Breast epithelium (tissue), 3 donors: ENCODE measurements at regions not wholly inside any gene's neighbourhood (a gene's known extent, or its start where the extent isn't known, plus 50 kb on each side); places are given as distances from the start of the nearest gene placed in this dataset.

Experiments
- POLR2A ChIP-seq: fragments of 450-650 bp; IDR thresholded peaks from one replicate; pipeline ENCODE4 v1.6.1; 2016; ENCODE audit warnings: antibody characterized with exemption, mild to moderate bottlenecking, moderate library complexity
- TF ChIP-seq, protein P1 (sequence below), 3 donors: fragments of 450-650 bp; IDR thresholded peaks; one replicate each; pipeline ENCODE4 v1.5.1; 2016 to 2017; ENCODE audit warnings: antibody characterized with exemption in 3 of 3, mild to moderate bottlenecking in 3 of 3, moderate library complexity in 3 of 3

DNA sequence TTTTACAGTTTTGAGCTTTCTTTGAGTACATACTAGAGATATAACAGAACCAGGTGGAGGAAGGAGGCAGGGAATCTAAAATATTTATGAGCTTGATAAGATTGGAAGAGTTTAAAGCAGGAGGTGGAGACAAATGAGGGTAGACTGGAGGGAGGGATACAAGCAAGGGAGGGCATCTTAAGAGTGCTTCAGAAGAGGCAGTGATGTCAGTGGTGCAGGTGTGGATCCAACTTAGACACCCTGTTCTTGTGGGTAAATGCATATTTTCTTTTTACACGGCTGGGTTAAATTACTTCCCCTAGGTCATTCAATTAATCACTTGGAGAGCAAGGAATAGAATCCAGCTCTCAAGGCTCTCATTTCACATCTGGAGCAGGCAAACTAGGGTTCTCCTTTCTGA, 146.1 kb upstream of the LRIG3 start:
- TF ChIP-seq, protein P1, sequence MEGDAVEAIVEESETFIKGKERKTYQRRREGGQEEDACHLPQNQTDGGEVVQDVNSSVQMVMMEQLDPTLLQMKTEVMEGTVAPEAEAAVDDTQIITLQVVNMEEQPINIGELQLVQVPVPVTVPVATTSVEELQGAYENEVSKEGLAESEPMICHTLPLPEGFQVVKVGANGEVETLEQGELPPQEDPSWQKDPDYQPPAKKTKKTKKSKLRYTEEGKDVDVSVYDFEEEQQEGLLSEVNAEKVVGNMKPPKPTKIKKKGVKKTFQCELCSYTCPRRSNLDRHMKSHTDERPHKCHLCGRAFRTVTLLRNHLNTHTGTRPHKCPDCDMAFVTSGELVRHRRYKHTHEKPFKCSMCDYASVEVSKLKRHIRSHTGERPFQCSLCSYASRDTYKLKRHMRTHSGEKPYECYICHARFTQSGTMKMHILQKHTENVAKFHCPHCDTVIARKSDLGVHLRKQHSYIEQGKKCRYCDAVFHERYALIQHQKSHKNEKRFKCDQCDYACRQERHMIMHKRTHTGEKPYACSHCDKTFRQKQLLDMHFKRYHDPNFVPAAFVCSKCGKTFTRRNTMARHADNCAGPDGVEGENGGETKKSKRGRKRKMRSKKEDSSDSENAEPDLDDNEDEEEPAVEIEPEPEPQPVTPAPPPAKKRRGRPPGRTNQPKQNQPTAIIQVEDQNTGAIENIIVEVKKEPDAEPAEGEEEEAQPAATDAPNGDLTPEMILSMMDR (IDR thresholded peaks at IDR 0.05), result no peak
- no peak for TF ChIP-seq POLR2A
